Brain microvascular endothelial cell (primary cell): ENCODE measurements at regions not wholly inside any gene's neighbourhood (a gene's known extent, or its start where the extent isn't known, plus 50 kb on each side); places are given as distances from the start of the nearest gene placed in this dataset.
A peak's percentile ranks its signal among the peaks of the same experiment; 100 is the strongest.

Experiments used
- DNase-seq: peaks from one replicate; pipeline ENCODE4 v3.0.0-alpha.2; 2020
- H3K27ac ChIP-seq: fragments of 250-450 bp; sonication (Bioruptor Pico); 2 replicates; pipeline ENCODE4 v1.5.1; 2020; ENCODE audit warnings: mild to moderate bottlenecking, moderate library complexity
- H3K27me3 ChIP-seq: fragments of 250-450 bp; sonication (Bioruptor Pico); replicated peaks from 2 replicates; pipeline ENCODE4 v1.5.1; 2020; ENCODE audit warnings: mild to moderate bottlenecking
- H3K36me3 ChIP-seq: fragments of 250-450 bp; sonication (Bioruptor Pico); replicated peaks from 2 replicates; pipeline ENCODE4 v1.5.1; 2020; ENCODE audit warnings: mild to moderate bottlenecking
- H3K4me3 ChIP-seq: 2 replicates; pipeline ENCODE4 v1.5.1; 2011; ENCODE audit warnings: low read depth, mild to moderate bottlenecking, control low read depth, low read length, moderate library complexity
- in situ Hi-C: cut with HindIII; loops from 2 replicates; pipeline ENCODE4 v1.10.0; 2017; ENCODE audit warnings: low sequenced_read_pairs, low pct_ligation_motif_present
- TF ChIP-seq, protein P1 (sequence below): IDR thresholded peaks from 2 replicates; pipeline ENCODE4 v1.5.1; 2011; ENCODE audit warnings: low read depth, mild to moderate bottlenecking, moderate library complexity, low read length, control low read depth, inconsistent platforms; ENCODE audit errors: missing control alignments

DNA sequence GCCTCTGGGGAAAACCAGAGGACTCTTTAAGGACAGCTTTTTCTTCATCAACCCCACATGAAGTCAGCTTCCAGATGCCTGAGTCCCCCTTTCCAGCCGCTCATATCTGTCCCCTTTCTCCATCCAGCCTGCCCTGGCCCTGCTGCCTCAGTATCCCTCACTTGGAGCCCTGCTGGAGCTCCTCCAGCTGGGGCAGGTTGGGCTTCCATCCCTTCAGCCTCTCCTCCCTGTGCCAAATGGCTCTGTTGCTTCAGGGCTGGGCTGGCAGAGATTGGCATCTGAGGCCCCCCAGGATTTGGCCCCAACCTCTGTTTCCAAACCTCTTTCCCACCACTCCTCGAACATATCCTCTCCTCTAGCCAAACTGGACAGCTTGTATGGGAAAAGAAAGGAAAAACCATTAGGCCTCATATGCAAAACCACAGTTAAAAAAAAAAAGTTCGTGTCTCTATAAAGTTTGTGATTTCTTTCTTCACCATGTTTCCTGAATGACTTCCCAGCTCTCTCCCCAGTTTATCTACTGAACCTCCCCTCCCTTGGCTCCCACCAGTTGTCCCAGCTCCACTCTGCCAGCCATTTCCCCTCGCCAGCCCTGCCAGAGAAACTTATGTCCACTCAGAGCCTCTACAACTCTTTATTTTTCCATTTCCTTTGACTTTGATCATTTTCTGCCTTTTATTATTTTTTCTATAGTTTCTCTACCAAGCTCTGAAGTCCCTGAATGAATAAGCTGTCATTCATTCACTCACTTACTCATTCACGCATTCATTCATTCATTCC, 217.9 kb downstream of the FOXD2 start:
- Histone ChIP-seq H3K27ac (no peak overlapping the region), H3K4me3 (no peak overlapping the region), H3K27me3 (no peaks in the 10 kb centered on the region), H3K36me3 (no peaks in the 10 kb centered on the region)
- TF ChIP-seq, protein P1, sequence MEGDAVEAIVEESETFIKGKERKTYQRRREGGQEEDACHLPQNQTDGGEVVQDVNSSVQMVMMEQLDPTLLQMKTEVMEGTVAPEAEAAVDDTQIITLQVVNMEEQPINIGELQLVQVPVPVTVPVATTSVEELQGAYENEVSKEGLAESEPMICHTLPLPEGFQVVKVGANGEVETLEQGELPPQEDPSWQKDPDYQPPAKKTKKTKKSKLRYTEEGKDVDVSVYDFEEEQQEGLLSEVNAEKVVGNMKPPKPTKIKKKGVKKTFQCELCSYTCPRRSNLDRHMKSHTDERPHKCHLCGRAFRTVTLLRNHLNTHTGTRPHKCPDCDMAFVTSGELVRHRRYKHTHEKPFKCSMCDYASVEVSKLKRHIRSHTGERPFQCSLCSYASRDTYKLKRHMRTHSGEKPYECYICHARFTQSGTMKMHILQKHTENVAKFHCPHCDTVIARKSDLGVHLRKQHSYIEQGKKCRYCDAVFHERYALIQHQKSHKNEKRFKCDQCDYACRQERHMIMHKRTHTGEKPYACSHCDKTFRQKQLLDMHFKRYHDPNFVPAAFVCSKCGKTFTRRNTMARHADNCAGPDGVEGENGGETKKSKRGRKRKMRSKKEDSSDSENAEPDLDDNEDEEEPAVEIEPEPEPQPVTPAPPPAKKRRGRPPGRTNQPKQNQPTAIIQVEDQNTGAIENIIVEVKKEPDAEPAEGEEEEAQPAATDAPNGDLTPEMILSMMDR: no peak
- no peak for DNase-seq
- in situ Hi-C loops: no loop called here

DNA sequence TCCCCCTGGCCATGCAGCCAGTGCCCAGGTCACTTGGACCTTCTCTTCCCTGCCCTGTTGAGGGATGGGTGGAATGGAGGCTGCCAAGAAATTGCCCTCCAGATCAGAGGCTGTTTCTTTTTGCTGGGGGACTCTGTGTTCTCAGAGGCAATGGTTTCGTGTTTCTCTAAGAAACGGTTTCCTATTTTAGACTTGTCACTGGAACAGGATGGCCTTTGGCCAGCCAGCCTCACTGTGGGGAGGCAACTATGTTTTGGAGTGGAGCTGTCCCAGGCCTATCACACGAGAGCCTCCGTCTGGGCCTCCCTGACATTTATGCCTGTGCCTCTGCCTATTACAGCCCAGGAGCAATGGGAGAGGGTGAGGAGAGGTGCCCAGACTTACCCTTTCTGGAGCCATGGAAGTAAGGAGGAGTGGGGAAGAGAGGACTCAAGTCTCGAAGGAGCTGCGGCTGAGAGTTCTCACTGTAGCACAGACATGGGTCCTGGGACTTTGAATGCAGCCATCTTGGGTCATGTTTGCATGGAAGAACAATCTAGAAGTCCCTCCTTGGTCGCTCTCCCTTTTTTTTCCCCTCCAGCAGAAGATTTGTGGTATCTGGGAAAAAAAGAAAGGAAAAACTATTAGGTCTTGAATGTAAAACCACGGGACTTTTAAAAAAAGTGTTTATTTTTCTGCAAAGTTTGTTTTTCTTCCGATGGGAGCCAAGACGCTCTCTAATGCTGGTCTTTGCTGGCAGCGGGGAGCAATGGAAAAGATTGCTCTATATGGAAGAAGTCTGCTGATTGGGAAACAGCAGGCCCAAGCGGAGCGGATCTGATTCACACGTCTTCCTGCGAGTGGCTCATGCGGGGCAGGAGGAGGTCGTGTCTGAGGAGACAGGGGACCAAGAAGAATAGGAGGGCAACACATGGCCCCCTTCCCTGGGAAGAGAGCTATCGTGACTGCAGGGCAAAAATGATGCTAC, 219.2 kb downstream of the FOXD2 start:
- TF ChIP-seq, protein P1: no peak

DNA sequence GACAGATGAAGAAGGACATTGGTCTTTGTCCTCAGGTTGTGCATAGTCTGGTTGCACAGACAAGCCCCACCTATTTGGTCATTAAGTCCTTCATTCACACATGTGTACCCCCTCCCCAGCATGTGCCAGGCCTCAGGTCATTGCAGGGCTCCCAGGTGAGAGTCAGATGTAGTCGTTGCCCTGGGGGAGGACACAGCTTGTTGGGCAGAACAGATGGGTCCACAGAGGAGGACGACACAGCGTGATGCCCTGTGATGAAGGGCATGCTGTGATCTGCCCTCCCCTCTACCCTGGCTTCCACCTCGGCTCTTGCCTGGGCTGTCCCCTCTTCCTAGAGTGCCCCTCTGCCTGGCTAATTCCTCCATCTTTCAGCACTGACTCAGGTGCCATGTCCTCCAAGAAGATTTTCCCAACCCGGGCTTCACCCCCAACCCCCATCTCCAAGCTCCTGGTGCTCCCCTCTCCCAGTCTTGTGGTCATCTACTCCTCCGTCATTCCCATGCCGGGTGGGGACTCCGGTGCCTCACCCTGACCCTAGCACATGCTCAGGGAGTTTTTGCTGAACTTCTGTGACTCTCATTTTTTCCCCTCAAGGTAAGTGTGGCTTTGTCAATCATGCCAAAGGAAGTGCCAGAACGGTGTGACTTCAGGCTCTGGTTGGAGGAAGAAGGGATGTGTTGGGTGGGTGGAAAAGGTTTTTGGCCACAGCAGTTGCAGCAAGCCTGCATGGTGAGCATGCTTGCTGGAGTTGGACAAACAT, 220.5 kb downstream of the FOXD2 start:
- no peak for DNase-seq
- TF ChIP-seq, protein P1: no peak
- in situ Hi-C loops: no loop called here
- H3K36me3 ChIP-seq: no peaks in the 10 kb centered on the region
- H3K4me3 ChIP-seq: no peak overlapping the region
- no peak overlapping the region for H3K27ac ChIP-seq
- H3K27me3 ChIP-seq: no peaks in the 10 kb centered on the region

More for the DNA sequence above, 219.2 kb downstream of the FOXD2 start:
- H3K27ac ChIP-seq: peak overlapping the region; percentile 0
- peak; percentile 84 for DNase-seq
- in situ Hi-C loops: no loop called here
- no peaks in the 10 kb centered on the region for H3K27me3 ChIP-seq
- H3K4me3 ChIP-seq: no peak overlapping the region
- no peaks in the 10 kb centered on the region for H3K36me3 ChIP-seq

DNA sequence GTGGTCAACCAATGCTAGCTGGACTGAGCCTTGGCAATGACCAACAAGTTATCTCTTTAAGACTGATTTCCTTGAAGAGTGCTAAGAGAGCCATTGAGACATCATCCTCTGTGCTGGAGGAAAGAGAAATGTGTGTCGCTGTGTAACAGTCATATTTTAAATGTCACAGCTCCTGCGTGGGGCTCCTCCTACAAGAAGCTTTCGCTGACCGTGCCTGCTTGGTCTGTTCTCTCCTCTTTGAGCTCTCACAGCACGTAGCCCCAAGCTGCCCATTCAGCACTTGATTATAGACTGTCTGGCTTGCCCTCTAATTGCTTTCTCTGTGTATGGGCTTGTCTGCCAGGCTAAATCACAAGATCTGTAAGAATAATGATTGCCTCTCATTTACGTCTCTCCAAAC, 221.3 kb downstream of the FOXD2 start:
- Histone ChIP-seq H3K27me3 (no peaks in the 10 kb centered on the region), H3K27ac (no peak overlapping the region), H3K36me3 (no peaks in the 10 kb centered on the region), H3K4me3 (no peak overlapping the region)
- TF ChIP-seq, protein P1: no peak
- in situ Hi-C loops: no loop called here
- DNase-seq: no peak

DNA sequence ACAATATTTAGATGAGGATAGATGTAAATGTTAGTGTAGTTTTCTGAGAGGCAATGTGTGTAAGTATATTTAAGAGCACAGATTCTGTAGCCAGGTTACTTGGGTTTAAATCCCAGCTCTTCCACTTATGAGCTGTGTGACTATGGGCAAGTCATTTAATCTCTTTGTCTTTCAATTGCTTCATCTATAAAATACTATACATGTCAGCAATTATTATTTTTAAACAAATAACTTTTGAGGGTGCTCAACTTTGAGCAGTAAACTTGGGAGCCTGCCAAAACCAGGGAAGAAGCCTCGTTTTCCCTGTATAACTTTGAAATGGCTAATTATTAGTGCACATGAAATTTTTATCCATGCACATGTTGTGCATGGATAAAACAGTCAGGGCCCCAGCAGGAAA, 222.8 kb downstream of the FOXD2 start:
- in situ Hi-C loops: no loop called here
- H3K36me3 ChIP-seq: no peaks in the 10 kb centered on the region
- H3K4me3 ChIP-seq: no peak overlapping the region
- TF ChIP-seq, protein P1: no peak
- no peaks in the 10 kb centered on the region for H3K27me3 ChIP-seq
- no peak overlapping the region for H3K27ac ChIP-seq
- DNase-seq: no peak
